H9 (cell line): ENCODE measurements at regions not wholly inside any gene's neighbourhood (a gene's known extent, or its start where the extent isn't known, plus 50 kb on each side); places are given as distances from the start of the nearest gene placed in this dataset.

Experiments used
- DNase-seq: peaks from one replicate; pipeline ENCODE4 v3.0.0-alpha.2; 2017
- H2AFZ ChIP-seq: one replicate; pipeline ENCODE4 v1.6.1; 2013; ENCODE audit warnings: mild to moderate bottlenecking, low read length, control low read depth, moderate library complexity
- H2AK5ac ChIP-seq: 2 replicates; pipeline ENCODE4 v1.6.1; 2013; ENCODE audit warnings: low read length, control low read depth, mixed read lengths; ENCODE audit not compliant: insufficient read length
- H2BK120ac ChIP-seq: one replicate; pipeline ENCODE4 v1.6.1; 2013; ENCODE audit warnings: low read depth, mild to moderate bottlenecking, low read length, control low read depth, inconsistent platforms; ENCODE audit not compliant: poor library complexity, severe bottlenecking
- H2BK12ac ChIP-seq: 2 replicates; pipeline ENCODE4 v1.6.1; 2013; ENCODE audit warnings: low read length, control low read depth, mixed read lengths, low read depth; ENCODE audit not compliant: insufficient read length
- H2BK15ac ChIP-seq: 2 replicates; pipeline ENCODE4 v1.6.1; 2013; ENCODE audit warnings: low read depth, low read length, control low read depth
- H2BK20ac ChIP-seq: one replicate; pipeline ENCODE4 v1.6.1; 2013; ENCODE audit warnings: low read depth, mild to moderate bottlenecking, low read length, control low read depth, inconsistent platforms; ENCODE audit not compliant: poor library complexity, severe bottlenecking
- H2BK5ac ChIP-seq: 2 replicates; pipeline ENCODE4 v1.6.1; 2013; ENCODE audit warnings: low read length, control low read depth, mixed read lengths; ENCODE audit not compliant: insufficient read length
- H3K14ac ChIP-seq: 2 replicates; pipeline ENCODE4 v1.6.1; 2013; ENCODE audit warnings: low read length, control low read depth; ENCODE audit not compliant: insufficient read depth
- H3K18ac ChIP-seq: 2 replicates; pipeline ENCODE4 v1.6.1; 2013; ENCODE audit warnings: low read depth, mild to moderate bottlenecking, mixed read lengths, low read length, control low read depth; ENCODE audit not compliant: insufficient read length
- H3K23ac ChIP-seq: 2 replicates; pipeline ENCODE4 v1.6.1; 2013; ENCODE audit warnings: low read length, control low read depth, mixed read lengths, low read depth; ENCODE audit not compliant: insufficient read length
- H3K23me2 ChIP-seq: 2 replicates; pipeline ENCODE4 v1.6.1; 2013; ENCODE audit warnings: low read depth, mild to moderate bottlenecking, mixed read lengths, low read length, control low read depth; ENCODE audit not compliant: insufficient read length, poor library complexity, severe bottlenecking
- H3K27ac ChIP-seq: 2 replicates; pipeline ENCODE4 v1.5.1; 2013; ENCODE audit warnings: low read length, control low read depth, mixed read lengths, low read depth; ENCODE audit not compliant: insufficient read length
- H3K27me3 ChIP-seq: 2 replicates; pipeline ENCODE4 v1.6.1; 2013; ENCODE audit warnings: low read length, control low read depth, inconsistent platforms; ENCODE audit not compliant: insufficient read depth
- H3K4ac ChIP-seq: 2 replicates; pipeline ENCODE4 v1.6.1; 2013; ENCODE audit warnings: low read depth, mild to moderate bottlenecking, control low read depth, inconsistent platforms, low read length, moderate library complexity
- H3K4me1 ChIP-seq: 2 replicates; pipeline ENCODE4 v1.6.1; 2013; ENCODE audit warnings: low read length, control low read depth, inconsistent platforms; ENCODE audit not compliant: insufficient read depth
- H3K4me2 ChIP-seq: 2 replicates; pipeline ENCODE4 v1.6.1; 2013; ENCODE audit warnings: low read length, control low read depth, mixed read lengths; ENCODE audit not compliant: insufficient read length, insufficient read depth
- H3K56ac ChIP-seq: 2 replicates; pipeline ENCODE4 v1.6.1; 2013; ENCODE audit warnings: low read depth, mild to moderate bottlenecking, mixed read lengths, low read length, control low read depth; ENCODE audit not compliant: insufficient read length
- H3K79me1 ChIP-seq: 2 replicates; pipeline ENCODE4 v1.6.1; 2013; ENCODE audit warnings: low read depth, mild to moderate bottlenecking, moderate library complexity, low read length, control low read depth, inconsistent platforms; ENCODE audit not compliant: insufficient read depth, poor library complexity, severe bottlenecking
- H3K79me2 ChIP-seq: 2 replicates; pipeline ENCODE4 v1.6.1; 2013; ENCODE audit warnings: low read length, control low read depth, inconsistent platforms; ENCODE audit not compliant: insufficient read depth
- H3K9ac ChIP-seq: 2 replicates; pipeline ENCODE4 v1.6.1; 2013; ENCODE audit warnings: low read length, control low read depth, mixed read lengths; ENCODE audit not compliant: insufficient read length; ENCODE audit errors: extremely low read depth
- H3K9me3 ChIP-seq: one replicate; pipeline ENCODE4 v1.6.1; 2013; ENCODE audit warnings: low read depth, low read length, inconsistent platforms; ENCODE audit not compliant: control insufficient read depth
- H3T11ph ChIP-seq: one replicate; pipeline ENCODE4 v1.6.1; 2013; ENCODE audit warnings: mild to moderate bottlenecking, low read length, control low read depth, inconsistent platforms
- H4K20me1 ChIP-seq: one replicate; pipeline ENCODE4 v1.6.1; 2013; ENCODE audit not compliant: control insufficient read depth, insufficient read length, insufficient read depth
- H4K5ac ChIP-seq: 2 replicates; pipeline ENCODE4 v1.6.1; 2013; ENCODE audit warnings: low read depth, mild to moderate bottlenecking, mixed read lengths, low read length, control low read depth; ENCODE audit not compliant: insufficient read length
- H4K8ac ChIP-seq: replicated peaks from 2 replicates; pipeline ENCODE4 v1.6.1; 2013; ENCODE audit warnings: low read length, control low read depth, mixed read lengths, low read depth; ENCODE audit not compliant: insufficient read length
- H4K91ac ChIP-seq: 2 replicates; pipeline ENCODE4 v1.6.1; 2013; ENCODE audit warnings: low read depth, mild to moderate bottlenecking, moderate library complexity, mixed read lengths, low read length, control low read depth; ENCODE audit not compliant: insufficient read length
- H3K27ac Mint-ChIP-seq, 3 experiments: 2 replicates in 2 of 3; 3 replicates in 1 of 3; pipeline ENCODE4 v1.8.0; 2020 to 2021; ENCODE audit warnings: mixed read lengths in 3 of 3, mild to moderate bottlenecking in 1 of 3, moderate library complexity in 1 of 3
- H3K27me3 Mint-ChIP-seq: 2 replicates; pipeline ENCODE4 v1.8.0; 2021; ENCODE audit warnings: low read depth, mild to moderate bottlenecking, moderate library complexity, mixed read lengths
- H3K36me3 Mint-ChIP-seq, 3 experiments: 2 replicates in 2 of 3; 3 replicates in 1 of 3; pipeline ENCODE4 v1.8.0; 2020 to 2021; ENCODE audit warnings: low read depth in 3 of 3, mixed read lengths in 3 of 3; ENCODE audit not compliant: insufficient read depth in 1 of 3
- H3K4me1 Mint-ChIP-seq, 2 experiments: 2 replicates each; pipeline ENCODE4 v1.8.0; 2020; ENCODE audit warnings: mixed read lengths in 2 of 2
- H3K4me3 Mint-ChIP-seq, 2 experiments: 2 replicates in 1 of 2; 3 replicates in 1 of 2; pipeline ENCODE4 v1.8.0; 2020 to 2021; ENCODE audit warnings: mild to moderate bottlenecking in 2 of 2, mixed read lengths in 2 of 2, moderate library complexity in 1 of 2
- H3K9me3 Mint-ChIP-seq, 2 experiments: 2 replicates in 1 of 2; 3 replicates in 1 of 2; pipeline ENCODE4 v1.8.0; 2020; ENCODE audit warnings: mild to moderate bottlenecking in 2 of 2, mixed read lengths in 2 of 2, moderate library complexity in 1 of 2
- CTCF ChIP-seq: fragments of 200-600 bp; sonication (generic); conservative IDR thresholded peaks from 3 replicates; pipeline ENCODE4 v1.8.0; 2021; ENCODE audit warnings: antibody characterized with exemption, mild to moderate bottlenecking
- WGBS: extraction: QIAGEN DNeasy Blood & Tissue Kit; methylation state at CpG from one replicate; pipeline ENCODE4 v1.1.7; 2013; ENCODE audit warnings: missing lambda C conversion rate, low lambda C conversion rate, mixed read lengths; ENCODE audit not compliant: insufficient read length; ENCODE audit errors: extremely low coverage; 5-methylcytosine and 5-hydroxymethylcytosine counted together

- H3K23me2 ChIP-seq, result no peaks in the 10 kb centered on the region
- H3K27ac Mint-ChIP-seq, result no peak overlapping the region
- H4K8ac ChIP-seq, result no peak overlapping the region
- no peak overlapping the region for H2BK20ac ChIP-seq
- TF ChIP-seq CTCF, result no peak
- H4K5ac ChIP-seq, result no peak overlapping the region
- no peak overlapping the region for H3K9ac ChIP-seq
- no peaks in the 10 kb centered on the region for H3K9me3 ChIP-seq
- no peak overlapping the region for H2BK12ac ChIP-seq
- WGBS, result no CpG with 5 or more reads among the region's 2 CpGs
- H3K4me2 ChIP-seq, result no peak overlapping the region
- no peaks in the 10 kb centered on the region for H3K79me1 ChIP-seq
- no peak overlapping the region for H2AFZ ChIP-seq
- no peak overlapping the region for H2BK120ac ChIP-seq
- no peak overlapping the region for H3K27ac ChIP-seq
- no peak overlapping the region for H3K4ac ChIP-seq
- H4K20me1 ChIP-seq, result no peaks in the 10 kb centered on the region
- no peaks in the 10 kb centered on the region for H3K4me1 ChIP-seq
- no peaks in the 10 kb centered on the region for H3K4me1 Mint-ChIP-seq
- H2BK15ac ChIP-seq, result no peak overlapping the region
- H2BK5ac ChIP-seq, result no peak overlapping the region
- no peak for DNase-seq
- H4K91ac ChIP-seq, result no peak overlapping the region
- no peaks in the 10 kb centered on the region for H3K27me3 ChIP-seq
- H2AK5ac ChIP-seq, result no peak overlapping the region
- no peak overlapping the region for H3K14ac ChIP-seq
- peaks cover 0 to under 1% of the 10 kb centered on the region in 2 experiments; a peak in 2 of 5 replicates for H3K9me3 Mint-ChIP-seq
- H3K56ac ChIP-seq, result no peak overlapping the region
- peaks cover under 1 to 1% (median under 1%) of the 10 kb centered on the region in 3 experiments; a peak in 3 of 7 replicates for H3K36me3 Mint-ChIP-seq
- H3K79me2 ChIP-seq, result no peaks in the 10 kb centered on the region
- no peaks in the 10 kb centered on the region for H3K27me3 Mint-ChIP-seq
- H3T11ph ChIP-seq, result no peak overlapping the region
- H3K18ac ChIP-seq, result no peak overlapping the region
- no peak overlapping the region for H3K23ac ChIP-seq
- no peak overlapping the region for H3K4me3 Mint-ChIP-seq
These were observed 207.1 kb upstream of the DEPDC1 start for GRCh38 chr1:68703921-68704354.
